ENCODE measurements at regions not wholly inside any gene's neighbourhood (a gene's known extent, or its start where the extent isn't known, plus 50 kb on each side); places are given as distances from the start of the nearest gene placed in this dataset.

DNA sequence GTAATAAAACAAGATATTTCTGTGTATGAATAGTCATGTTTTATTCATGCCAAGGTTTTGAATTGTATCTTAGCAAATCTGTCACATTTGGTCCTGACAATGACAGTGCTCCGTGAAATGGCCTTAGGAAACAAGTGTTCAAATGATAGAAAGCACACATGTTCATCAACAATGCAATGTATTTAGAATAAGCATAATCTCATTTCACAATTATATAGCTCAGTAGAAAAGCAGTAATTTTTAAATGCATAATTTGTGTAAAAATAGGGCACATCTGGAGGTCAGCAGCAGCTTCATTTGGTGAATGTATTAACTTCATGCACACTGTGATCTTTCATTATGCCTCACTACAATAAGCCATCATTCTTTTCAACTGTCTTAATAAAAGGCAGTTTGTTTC, 380.4 kb downstream of the GPM6A start (continued):
- TF ChIP-seq, protein P1, sequence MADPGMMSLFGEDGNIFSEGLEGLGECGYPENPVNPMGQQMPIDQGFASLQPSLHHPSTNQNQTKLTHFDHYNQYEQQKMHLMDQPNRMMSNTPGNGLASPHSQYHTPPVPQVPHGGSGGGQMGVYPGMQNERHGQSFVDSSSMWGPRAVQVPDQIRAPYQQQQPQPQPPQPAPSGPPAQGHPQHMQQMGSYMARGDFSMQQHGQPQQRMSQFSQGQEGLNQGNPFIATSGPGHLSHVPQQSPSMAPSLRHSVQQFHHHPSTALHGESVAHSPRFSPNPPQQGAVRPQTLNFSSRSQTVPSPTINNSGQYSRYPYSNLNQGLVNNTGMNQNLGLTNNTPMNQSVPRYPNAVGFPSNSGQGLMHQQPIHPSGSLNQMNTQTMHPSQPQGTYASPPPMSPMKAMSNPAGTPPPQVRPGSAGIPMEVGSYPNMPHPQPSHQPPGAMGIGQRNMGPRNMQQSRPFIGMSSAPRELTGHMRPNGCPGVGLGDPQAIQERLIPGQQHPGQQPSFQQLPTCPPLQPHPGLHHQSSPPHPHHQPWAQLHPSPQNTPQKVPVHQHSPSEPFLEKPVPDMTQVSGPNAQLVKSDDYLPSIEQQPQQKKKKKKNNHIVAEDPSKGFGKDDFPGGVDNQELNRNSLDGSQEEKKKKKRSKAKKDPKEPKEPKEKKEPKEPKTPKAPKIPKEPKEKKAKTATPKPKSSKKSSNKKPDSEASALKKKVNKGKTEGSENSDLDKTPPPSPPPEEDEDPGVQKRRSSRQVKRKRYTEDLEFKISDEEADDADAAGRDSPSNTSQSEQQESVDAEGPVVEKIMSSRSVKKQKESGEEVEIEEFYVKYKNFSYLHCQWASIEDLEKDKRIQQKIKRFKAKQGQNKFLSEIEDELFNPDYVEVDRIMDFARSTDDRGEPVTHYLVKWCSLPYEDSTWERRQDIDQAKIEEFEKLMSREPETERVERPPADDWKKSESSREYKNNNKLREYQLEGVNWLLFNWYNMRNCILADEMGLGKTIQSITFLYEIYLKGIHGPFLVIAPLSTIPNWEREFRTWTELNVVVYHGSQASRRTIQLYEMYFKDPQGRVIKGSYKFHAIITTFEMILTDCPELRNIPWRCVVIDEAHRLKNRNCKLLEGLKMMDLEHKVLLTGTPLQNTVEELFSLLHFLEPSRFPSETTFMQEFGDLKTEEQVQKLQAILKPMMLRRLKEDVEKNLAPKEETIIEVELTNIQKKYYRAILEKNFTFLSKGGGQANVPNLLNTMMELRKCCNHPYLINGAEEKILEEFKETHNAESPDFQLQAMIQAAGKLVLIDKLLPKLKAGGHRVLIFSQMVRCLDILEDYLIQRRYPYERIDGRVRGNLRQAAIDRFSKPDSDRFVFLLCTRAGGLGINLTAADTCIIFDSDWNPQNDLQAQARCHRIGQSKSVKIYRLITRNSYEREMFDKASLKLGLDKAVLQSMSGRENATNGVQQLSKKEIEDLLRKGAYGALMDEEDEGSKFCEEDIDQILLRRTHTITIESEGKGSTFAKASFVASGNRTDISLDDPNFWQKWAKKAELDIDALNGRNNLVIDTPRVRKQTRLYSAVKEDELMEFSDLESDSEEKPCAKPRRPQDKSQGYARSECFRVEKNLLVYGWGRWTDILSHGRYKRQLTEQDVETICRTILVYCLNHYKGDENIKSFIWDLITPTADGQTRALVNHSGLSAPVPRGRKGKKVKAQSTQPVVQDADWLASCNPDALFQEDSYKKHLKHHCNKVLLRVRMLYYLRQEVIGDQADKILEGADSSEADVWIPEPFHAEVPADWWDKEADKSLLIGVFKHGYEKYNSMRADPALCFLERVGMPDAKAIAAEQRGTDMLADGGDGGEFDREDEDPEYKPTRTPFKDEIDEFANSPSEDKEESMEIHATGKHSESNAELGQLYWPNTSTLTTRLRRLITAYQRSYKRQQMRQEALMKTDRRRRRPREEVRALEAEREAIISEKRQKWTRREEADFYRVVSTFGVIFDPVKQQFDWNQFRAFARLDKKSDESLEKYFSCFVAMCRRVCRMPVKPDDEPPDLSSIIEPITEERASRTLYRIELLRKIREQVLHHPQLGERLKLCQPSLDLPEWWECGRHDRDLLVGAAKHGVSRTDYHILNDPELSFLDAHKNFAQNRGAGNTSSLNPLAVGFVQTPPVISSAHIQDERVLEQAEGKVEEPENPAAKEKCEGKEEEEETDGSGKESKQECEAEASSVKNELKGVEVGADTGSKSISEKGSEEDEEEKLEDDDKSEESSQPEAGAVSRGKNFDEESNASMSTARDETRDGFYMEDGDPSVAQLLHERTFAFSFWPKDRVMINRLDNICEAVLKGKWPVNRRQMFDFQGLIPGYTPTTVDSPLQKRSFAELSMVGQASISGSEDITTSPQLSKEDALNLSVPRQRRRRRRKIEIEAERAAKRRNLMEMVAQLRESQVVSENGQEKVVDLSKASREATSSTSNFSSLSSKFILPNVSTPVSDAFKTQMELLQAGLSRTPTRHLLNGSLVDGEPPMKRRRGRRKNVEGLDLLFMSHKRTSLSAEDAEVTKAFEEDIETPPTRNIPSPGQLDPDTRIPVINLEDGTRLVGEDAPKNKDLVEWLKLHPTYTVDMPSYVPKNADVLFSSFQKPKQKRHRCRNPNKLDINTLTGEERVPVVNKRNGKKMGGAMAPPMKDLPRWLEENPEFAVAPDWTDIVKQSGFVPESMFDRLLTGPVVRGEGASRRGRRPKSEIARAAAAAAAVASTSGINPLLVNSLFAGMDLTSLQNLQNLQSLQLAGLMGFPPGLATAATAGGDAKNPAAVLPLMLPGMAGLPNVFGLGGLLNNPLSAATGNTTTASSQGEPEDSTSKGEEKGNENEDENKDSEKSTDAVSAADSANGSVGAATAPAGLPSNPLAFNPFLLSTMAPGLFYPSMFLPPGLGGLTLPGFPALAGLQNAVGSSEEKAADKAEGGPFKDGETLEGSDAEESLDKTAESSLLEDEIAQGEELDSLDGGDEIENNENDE (IDR thresholded peaks at IDR 0.05; ENCODE audit: insufficient replicate concordance, low read length) = no peak
- TF ChIP-seq RNF2 (IDR thresholded peaks at IDR 0.05; ENCODE audit: borderline replicate concordance, low read depth, low read length, missing control alignments, poor library complexity, severe bottlenecking) (no peak), TAF1 (IDR thresholded peaks at IDR 0.05; ENCODE audit: low read depth, low read length) (no peak), GTF2F1 (IDR thresholded peaks at IDR 0.05; ENCODE audit: borderline replicate concordance, low read depth, low read length) (no peak), CBX5 (IDR thresholded peaks at IDR 0.05; ENCODE audit: low read depth, low read length) (no peak), KDM4A (IDR thresholded peaks at IDR 0.05; ENCODE audit: low read depth, low read length, severe bottlenecking) (no peak), EZH2 (IDR thresholded peaks at IDR 0.05; ENCODE audit: low read depth, low read length, severe bottlenecking) (no peak), FOSL1 (IDR thresholded peaks at IDR 0.05; ENCODE audit: insufficient read depth, low read depth, low read length) (no peak), TBP (IDR thresholded peaks at IDR 0.05; ENCODE audit: low read depth, low read length) (no peak), RBBP5 (IDR thresholded peaks at IDR 0.05; ENCODE audit: borderline replicate concordance, low read depth, low read length) (no peak), ASH2L (IDR thresholded peaks at IDR 0.05; ENCODE audit: low read length) (no peak)

Measured in H1 (cell line).